ENCODE measurements at regions not wholly inside any gene's neighbourhood (a gene's known extent, or its start where the extent isn't known, plus 50 kb on each side); places are given as distances from the start of the nearest gene placed in this dataset.
"Not testable (repeated sequence)": the region's sequence is repeated elsewhere in the genome, so short reads cannot be mapped to it uniquely, and the experiment has no call there.

- DNase-seq (ENCODE audit: low read depth in 2 of 3, low spot score in 2 of 3): no peak
Measured at GRCh38 chr5:99765011-99765410, 770.2 kb upstream of the FAM174A start.

- no peak for DNase-seq (ENCODE audit: low read depth in 2 of 3, low spot score in 2 of 3)
Measured at GRCh38 chr5:99763021-99763774, 772.0 kb upstream of the FAM174A start.

GRCh38 chr5:99747342-99747741 is 787.8 kb upstream of the FAM174A start:
- no peak for DNase-seq (ENCODE audit: low read depth in 2 of 3, low spot score in 2 of 3)

- not testable (repeated sequence) for DNase-seq (ENCODE audit: low read depth in 2 of 3, low spot score in 2 of 3)
Measured at GRCh38 chr5:99733146-99733545, 802.0 kb upstream of the FAM174A start.

GRCh38 chr5:99730653-99731052 is 801.8 kb upstream of the CHD1 start:
- not testable (repeated sequence) for DNase-seq (ENCODE audit: low read depth in 2 of 3, low spot score in 2 of 3)

GRCh38 chr5:99724732-99725290 is 796.0 kb upstream of the CHD1 start:
- DNase-seq (ENCODE audit: low read depth in 2 of 3, low spot score in 2 of 3): no peak

GRCh38 chr5:99721506-99721905 is 792.7 kb upstream of the CHD1 start:
- DNase-seq (ENCODE audit: low read depth in 2 of 3, low spot score in 2 of 3): no peak

GRCh38 chr5:99715921-99716320 is 787.1 kb upstream of the CHD1 start:
- no peak for DNase-seq (ENCODE audit: low read depth in 2 of 3, low spot score in 2 of 3)

- DNase-seq (ENCODE audit: low read depth in 2 of 3, low spot score in 2 of 3): no peak
Measured at GRCh38 chr5:99706160-99706559, 777.4 kb upstream of the CHD1 start.

GRCh38 chr5:99702565-99702964 is 773.8 kb upstream of the CHD1 start:
- DNase-seq (ENCODE audit: low read depth in 2 of 3, low spot score in 2 of 3): no peak

- no peak for DNase-seq (ENCODE audit: low read depth in 2 of 3, low spot score in 2 of 3)
Measured at GRCh38 chr5:99694884-99695283, 766.1 kb upstream of the CHD1 start.

- DNase-seq (ENCODE audit: low read depth in 2 of 3, low spot score in 2 of 3): no peak
Measured at GRCh38 chr5:99686538-99686937, 757.7 kb upstream of the CHD1 start.

GRCh38 chr5:99675974-99676373 is 747.2 kb upstream of the CHD1 start:
- DNase-seq (ENCODE audit: low read depth in 2 of 3, low spot score in 2 of 3): no peak

GRCh38 chr5:99674101-99674500 is 745.3 kb upstream of the CHD1 start:
- no peak for DNase-seq (ENCODE audit: low read depth in 2 of 3, low spot score in 2 of 3)

- DNase-seq (ENCODE audit: low read depth in 2 of 3, low spot score in 2 of 3): no peak
Measured at GRCh38 chr5:99664972-99665371, 736.2 kb upstream of the CHD1 start.

GRCh38 chr5:99651298-99651697 is 722.5 kb upstream of the CHD1 start:
- no peak for DNase-seq (ENCODE audit: low read depth in 2 of 3, low spot score in 2 of 3)

GRCh38 chr5:99646011-99646647 is 717.3 kb upstream of the CHD1 start:
- no peak for DNase-seq (ENCODE audit: low read depth in 2 of 3, low spot score in 2 of 3)

- no peak for DNase-seq (ENCODE audit: low read depth in 2 of 3, low spot score in 2 of 3)
Measured at GRCh38 chr5:99644822-99645221, 716.0 kb upstream of the CHD1 start.

GRCh38 chr5:99640646-99641045 is 711.8 kb upstream of the CHD1 start:
- DNase-seq (ENCODE audit: low read depth in 2 of 3, low spot score in 2 of 3): no peak

- no peak for DNase-seq (ENCODE audit: low read depth in 2 of 3, low spot score in 2 of 3)
Measured at GRCh38 chr5:99639905-99640304, 711.1 kb upstream of the CHD1 start.

- no peak for DNase-seq (ENCODE audit: low read depth in 2 of 3, low spot score in 2 of 3)
Measured at GRCh38 chr5:99636663-99637062, 707.9 kb upstream of the CHD1 start.

All from activated CD8-positive, alpha-beta memory T cell treated with anti-CD3 and anti-CD28 coated beads for 48 hours (primary cell).